SK-N-SH (cell line): ENCODE measurements at regions not wholly inside any gene's neighbourhood (a gene's known extent, or its start where the extent isn't known, plus 50 kb on each side); places are given as distances from the start of the nearest gene placed in this dataset.

Source experiments
- EP300 ChIP-seq, 2 experiments: IDR thresholded peaks; 2 replicates each; pipeline versions ENCODE4 v1.4.0 to v1.6.1; 2012; ENCODE audit warnings: borderline replicate concordance in 1 of 2, low read depth in 1 of 2, low read length in 1 of 2
- MXI1 ChIP-seq: IDR thresholded peaks from 2 replicates; pipeline ENCODE4 v1.6.1; 2012; ENCODE audit warnings: mild to moderate bottlenecking, low read depth, low read length, improper control_type of control experiment
- POLR2AphosphoS5 ChIP-seq: IDR thresholded peaks from 2 replicates; pipeline ENCODE4 v1.6.1; 2012; ENCODE audit warnings: low read depth, low read length
- RAD21 ChIP-seq: IDR thresholded peaks from 2 replicates; pipeline ENCODE4 v1.6.1; 2012; ENCODE audit warnings: mild to moderate bottlenecking, low read length
- RCOR1 ChIP-seq: fragments of 150-350 bp; IDR thresholded peaks from 2 replicates; pipeline ENCODE4 v1.6.1; 2017; ENCODE audit warnings: antibody characterized with exemption, low read length
- SMC3 ChIP-seq: IDR thresholded peaks from 2 replicates; pipeline ENCODE4 v1.6.1; 2012; ENCODE audit warnings: low read depth, low read length, improper control_type of control experiment
- TF ChIP-seq, protein P1 (sequence below): fragments of 200-600 bp; sonication (generic); IDR thresholded peaks from 2 replicates; pipeline ENCODE4 v1.6.1; 2017; ENCODE audit warnings: antibody characterized with exemption, mild to moderate bottlenecking, moderate library complexity
- TF ChIP-seq, protein P2 (sequence below): IDR thresholded peaks from 2 replicates; pipeline ENCODE4 v1.4.0; 2012; ENCODE audit warnings: low read depth
- TF ChIP-seq, protein P3 (sequence below): IDR thresholded peaks from 2 replicates; pipeline ENCODE4 v1.4.0; 2012; ENCODE audit warnings: low read depth, borderline replicate concordance

DNA sequence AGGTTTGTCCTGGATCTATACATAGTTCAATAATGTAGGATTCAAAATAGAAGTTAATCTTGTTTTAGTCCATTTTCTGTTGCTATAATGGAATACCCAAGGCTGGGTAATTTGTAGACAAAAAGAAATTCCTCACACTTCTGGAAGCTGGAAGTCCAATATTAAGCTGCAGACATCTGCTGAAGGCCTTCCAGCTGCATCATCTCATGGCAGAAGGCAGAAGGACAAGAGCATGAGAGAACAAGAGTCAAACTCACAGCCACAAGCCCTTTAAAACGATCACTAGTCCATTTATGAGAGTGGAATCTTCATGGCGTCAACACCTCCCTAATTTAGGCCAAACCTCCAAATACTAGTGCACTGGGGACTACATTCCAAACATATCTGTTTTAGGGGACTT is 669.3 kb downstream of the ROBO2 start:
- TF ChIP-seq, protein P1, sequence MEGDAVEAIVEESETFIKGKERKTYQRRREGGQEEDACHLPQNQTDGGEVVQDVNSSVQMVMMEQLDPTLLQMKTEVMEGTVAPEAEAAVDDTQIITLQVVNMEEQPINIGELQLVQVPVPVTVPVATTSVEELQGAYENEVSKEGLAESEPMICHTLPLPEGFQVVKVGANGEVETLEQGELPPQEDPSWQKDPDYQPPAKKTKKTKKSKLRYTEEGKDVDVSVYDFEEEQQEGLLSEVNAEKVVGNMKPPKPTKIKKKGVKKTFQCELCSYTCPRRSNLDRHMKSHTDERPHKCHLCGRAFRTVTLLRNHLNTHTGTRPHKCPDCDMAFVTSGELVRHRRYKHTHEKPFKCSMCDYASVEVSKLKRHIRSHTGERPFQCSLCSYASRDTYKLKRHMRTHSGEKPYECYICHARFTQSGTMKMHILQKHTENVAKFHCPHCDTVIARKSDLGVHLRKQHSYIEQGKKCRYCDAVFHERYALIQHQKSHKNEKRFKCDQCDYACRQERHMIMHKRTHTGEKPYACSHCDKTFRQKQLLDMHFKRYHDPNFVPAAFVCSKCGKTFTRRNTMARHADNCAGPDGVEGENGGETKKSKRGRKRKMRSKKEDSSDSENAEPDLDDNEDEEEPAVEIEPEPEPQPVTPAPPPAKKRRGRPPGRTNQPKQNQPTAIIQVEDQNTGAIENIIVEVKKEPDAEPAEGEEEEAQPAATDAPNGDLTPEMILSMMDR: no peak
- TF ChIP-seq, protein P2, sequence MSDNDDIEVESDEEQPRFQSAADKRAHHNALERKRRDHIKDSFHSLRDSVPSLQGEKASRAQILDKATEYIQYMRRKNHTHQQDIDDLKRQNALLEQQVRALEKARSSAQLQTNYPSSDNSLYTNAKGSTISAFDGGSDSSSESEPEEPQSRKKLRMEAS: no peak
- no peak for TF ChIP-seq RCOR1
- TF ChIP-seq POLR2AphosphoS5: no peak
- TF ChIP-seq, protein P3, sequence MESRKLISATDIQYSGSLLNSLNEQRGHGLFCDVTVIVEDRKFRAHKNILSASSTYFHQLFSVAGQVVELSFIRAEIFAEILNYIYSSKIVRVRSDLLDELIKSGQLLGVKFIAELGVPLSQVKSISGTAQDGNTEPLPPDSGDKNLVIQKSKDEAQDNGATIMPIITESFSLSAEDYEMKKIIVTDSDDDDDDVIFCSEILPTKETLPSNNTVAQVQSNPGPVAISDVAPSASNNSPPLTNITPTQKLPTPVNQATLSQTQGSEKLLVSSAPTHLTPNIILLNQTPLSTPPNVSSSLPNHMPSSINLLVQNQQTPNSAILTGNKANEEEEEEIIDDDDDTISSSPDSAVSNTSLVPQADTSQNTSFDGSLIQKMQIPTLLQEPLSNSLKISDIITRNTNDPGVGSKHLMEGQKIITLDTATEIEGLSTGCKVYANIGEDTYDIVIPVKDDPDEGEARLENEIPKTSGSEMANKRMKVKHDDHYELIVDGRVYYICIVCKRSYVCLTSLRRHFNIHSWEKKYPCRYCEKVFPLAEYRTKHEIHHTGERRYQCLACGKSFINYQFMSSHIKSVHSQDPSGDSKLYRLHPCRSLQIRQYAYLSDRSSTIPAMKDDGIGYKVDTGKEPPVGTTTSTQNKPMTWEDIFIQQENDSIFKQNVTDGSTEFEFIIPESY: no peak
- no peak for TF ChIP-seq EP300 (IDR thresholded peaks at IDR 0.05; ENCODE audit: borderline replicate concordance in 1 of 2, low read depth in 1 of 2, low read length in 1 of 2)
- no peak for TF ChIP-seq RAD21
- no peak for TF ChIP-seq SMC3
- TF ChIP-seq MXI1: no peak
